HCT116 (cell line): ENCODE measurements at regions not wholly inside any gene's neighbourhood (a gene's known extent, or its start where the extent isn't known, plus 50 kb on each side); places are given as distances from the start of the nearest gene placed in this dataset.

Experiments used
- ATAC-seq: fragments of 200-7000 bp; cut with Tn5 transposase; 2 replicates; pipeline ENCODE4 v1.9.1; 2020; ENCODE audit warnings: mild to moderate bottlenecking, moderate library complexity
- BruUV-seq: library from RNA; stranded (reverse); fragments of 400-500 nt; replicated peaks from 2 replicates; lab custom pipeline; 2021; lab: Mats Ljungman, UMichigan
- CTCF ChIA-PET: fragments of 300-600 bp; sonication (Branson Sonifier 250); formaldehyde crosslinking; loops from one replicate; lab custom pipeline; 2021; ENCODE audit warnings: antibody characterized with exemption; lab: Charles Lee
- POLR2A ChIA-PET: fragments of 300-600, 350-600 bp; sonication (Branson Sonifier 250); formaldehyde crosslinking; loops from one replicate; lab custom pipeline; 2021; ENCODE audit warnings: antibody characterized with exemption; lab: Charles Lee
- RAD21 ChIA-PET, 2 experiments: fragments of 300-600 bp; sonication (Branson Sonifier 250); formaldehyde crosslinking; loops; one replicate each; lab custom pipeline; 2023; ENCODE audit warnings: low total read pairs in 2 of 2; ENCODE audit not compliant: uncharacterized antibody in 2 of 2, unreplicated experiment in 2 of 2, low non-redundant PET in 1 of 2; lab: Charles Lee
- DNase-seq: peaks from one replicate; pipeline ENCODE4 v3.0.0-alpha.2; 2010; ENCODE audit warnings: low read depth, low spot score
- H2AFZ ChIP-seq: fragments of 200-600 bp; shearing (Covaris generic), sonication (generic); 2 replicates; pipeline ENCODE4 v1.6.1; 2017; ENCODE audit warnings: low read depth, mixed run types, mixed read lengths, antibody characterized with exemption, low read length; ENCODE audit not compliant: poor library complexity, severe bottlenecking
- H3K27ac ChIP-seq: 2 replicates; pipeline ENCODE4 v1.5.1; 2012; ENCODE audit warnings: low read depth, low read length
- H3K27me3 ChIP-seq: fragments of 200-600 bp; sonication (generic); 2 replicates; pipeline ENCODE4 v1.6.1; 2016; ENCODE audit warnings: mixed run types, low read length, mixed read lengths; ENCODE audit not compliant: insufficient read depth
- H3K36me3 ChIP-seq, 2 experiments: fragments of 200-500 bp in 1 of 2; fragments of 200-600 bp in 1 of 2; sonication (Bioruptor generic) in 1 of 2; sonication (generic) in 1 of 2; 2 replicates each; pipeline versions ENCODE4 v1.5.1 to v1.6.1; 2014 to 2016; ENCODE audit warnings: low read length in 2 of 2, inconsistent platforms in 1 of 2, mixed read lengths in 1 of 2, mixed run types in 1 of 2; ENCODE audit not compliant: insufficient read depth in 2 of 2, control insufficient read depth in 1 of 2
- H3K4me1 ChIP-seq, 2 experiments: fragments of 200-600 bp in 1 of 2; sonication (generic) in 1 of 2; 2 replicates each; pipeline versions ENCODE4 v1.5.1 to v1.6.1; 2012 to 2017; ENCODE audit warnings: low read length in 2 of 2, inconsistent platforms in 1 of 2, mild to moderate bottlenecking in 1 of 2, mixed read lengths in 1 of 2, mixed run types in 1 of 2, moderate library complexity in 1 of 2; ENCODE audit not compliant: insufficient read depth in 2 of 2, control insufficient read depth in 1 of 2
- H3K4me2 ChIP-seq: fragments of 200-600 bp; sonication (generic); 2 replicates; pipeline ENCODE4 v1.6.1; 2017; ENCODE audit warnings: mixed run types, low read length, mixed read lengths
- H3K4me3 ChIP-seq, 2 experiments: fragments of 200-600 bp in 1 of 2; sonication (generic) in 1 of 2; replicated peaks in 1 of 2; 2 replicates each; pipeline ENCODE4 v1.5.1; 2011 to 2016; ENCODE audit warnings: low read length in 2 of 2, control low read depth in 1 of 2, low read depth in 1 of 2, mild to moderate bottlenecking in 1 of 2, mixed read lengths in 1 of 2, mixed run types in 1 of 2
- H3K79me2 ChIP-seq: fragments of 200-600 bp; sonication (generic); 2 replicates; pipeline ENCODE4 v1.6.1; 2017; ENCODE audit warnings: mild to moderate bottlenecking, mixed run types, low read length, moderate library complexity, mixed read lengths; ENCODE audit not compliant: insufficient read depth
- H3K9ac ChIP-seq: fragments of 200-600 bp; sonication (generic); 2 replicates; pipeline ENCODE4 v1.6.1; 2016; ENCODE audit warnings: low read length, mixed read lengths
- H3K9me2 ChIP-seq: fragments of 200-600 bp; sonication (generic), shearing (Covaris generic); 2 replicates; pipeline ENCODE4 v1.6.1; 2017; ENCODE audit warnings: mixed run types, mild to moderate bottlenecking, moderate library complexity; ENCODE audit not compliant: insufficient read depth
- H3K9me3 ChIP-seq, 2 experiments: fragments of 200-500 bp in 1 of 2; fragments of 200-600 bp in 1 of 2; sonication (Bioruptor generic) in 1 of 2; sonication (generic) in 1 of 2; 2 replicates each; pipeline ENCODE4 v1.6.1; 2014 to 2017; ENCODE audit warnings: low read length in 2 of 2, mixed read lengths in 2 of 2, inconsistent platforms in 1 of 2, low read depth in 1 of 2, mild to moderate bottlenecking in 1 of 2, mixed run types in 1 of 2, moderate library complexity in 1 of 2; ENCODE audit not compliant: control insufficient read depth in 1 of 2, insufficient read depth in 1 of 2
- H4K20me1 ChIP-seq: fragments of 200-600 bp; sonication (generic), shearing (Covaris generic); 2 replicates; pipeline ENCODE4 v1.6.1; 2017; ENCODE audit warnings: mixed run types, mild to moderate bottlenecking, moderate library complexity; ENCODE audit not compliant: insufficient read depth
- CBX3 ChIP-seq: IDR thresholded peaks from 2 replicates; pipeline ENCODE4 v1.6.1; 2012; ENCODE audit warnings: low read depth
- EGR1 ChIP-seq: IDR thresholded peaks from 2 replicates; pipeline ENCODE4 v1.6.1; 2012; ENCODE audit warnings: low read depth
- EZH2 ChIP-seq: fragments of 200-600 bp; sonication (generic); IDR thresholded peaks from 2 replicates; pipeline ENCODE4 v1.6.1; 2017; ENCODE audit warnings: antibody characterized with exemption, mixed run types
- FOSL1 ChIP-seq: IDR thresholded peaks from 2 replicates; pipeline ENCODE4 v1.6.1; 2012; ENCODE audit warnings: low read depth
- JUND ChIP-seq: IDR thresholded peaks from 2 replicates; pipeline ENCODE4 v1.6.1; 2012
- POLR2AphosphoS5 ChIP-seq: IDR thresholded peaks from 2 replicates; pipeline ENCODE4 v1.6.1; 2011; ENCODE audit warnings: mild to moderate bottlenecking, low read depth, low read length, moderate library complexity
- SP1 ChIP-seq: IDR thresholded peaks from 2 replicates; pipeline ENCODE4 v1.6.1; 2012; ENCODE audit warnings: low read depth
- SRF ChIP-seq: IDR thresholded peaks from 2 replicates; pipeline ENCODE4 v1.6.1; 2012; ENCODE audit warnings: low read depth
- TCF7L2 ChIP-seq: IDR thresholded peaks from 2 replicates; pipeline ENCODE4 v1.7.0; 2011; ENCODE audit warnings: borderline replicate concordance, inconsistent platforms; ENCODE audit not compliant: insufficient read depth, insufficient read length; ENCODE audit errors: extremely low read depth
- ZFX ChIP-seq: fragments of 450-650 bp; IDR thresholded peaks from 2 replicates; pipeline ENCODE4 v1.6.1; 2017
- intact Hi-C: fragments of 100-400 bp; cut with micrococcal nuclease; formaldehyde crosslinking; loops from 2 replicates; pipeline ENCODE4 v1.10.0; 2022
- TF ChIP-seq, protein P1 (sequence below): IDR thresholded peaks from 2 replicates; pipeline ENCODE4 v1.6.1; 2012; ENCODE audit warnings: low read depth
- TF ChIP-seq, protein P2 (sequence below): IDR thresholded peaks from 2 replicates; pipeline ENCODE4 v1.6.1; 2012
- TF ChIP-seq, protein P3 (sequence below): IDR thresholded peaks from 2 replicates; pipeline ENCODE4 v1.6.1; 2012

DNA sequence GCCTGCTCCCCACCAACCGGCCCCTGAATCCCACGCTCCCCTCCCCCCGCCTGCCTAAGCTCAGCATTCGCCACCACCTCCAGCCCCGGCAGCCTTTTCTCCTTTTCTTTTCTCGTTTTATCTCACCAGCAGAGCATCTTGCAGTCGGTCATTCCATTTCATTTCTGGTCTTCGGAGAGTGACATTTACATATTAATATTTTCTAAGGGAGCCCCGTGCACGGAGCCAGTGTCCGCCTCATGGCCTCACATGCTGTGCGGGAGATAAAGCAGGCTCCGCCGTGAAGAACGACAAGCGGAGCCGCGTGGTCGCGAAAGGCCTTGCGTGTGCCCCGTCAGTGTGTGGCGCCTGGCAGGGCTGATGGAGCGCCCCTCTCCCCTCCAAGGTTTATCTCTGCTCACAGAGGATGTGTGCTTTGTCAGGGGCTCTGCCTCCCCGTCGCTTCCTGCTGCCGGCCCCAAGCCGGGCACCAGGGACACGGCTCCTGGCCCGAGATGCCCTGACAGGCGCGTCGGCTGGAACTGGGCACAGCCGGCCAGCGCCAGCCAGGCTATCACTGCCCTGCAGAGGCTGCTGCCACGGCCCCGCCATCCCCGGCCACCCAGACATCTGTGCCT, 95.5 kb upstream of the GSE1 start:
- H2AFZ ChIP-seq, result no peak overlapping the region
- no peaks in the 10 kb centered on the region for H4K20me1 ChIP-seq
- no peak for DNase-seq
- CTCF ChIA-PET, result no interaction called here
- RAD21 ChIA-PET, result no interaction called here
- H3K79me2 ChIP-seq, result no peaks in the 10 kb centered on the region
- no peak overlapping the region for H3K4me3 ChIP-seq
- POLR2A ChIA-PET, result interaction anchor here (0.5 kb wide), 1 partner anchor 94 kb away, joined by 3 read pairs; no protein-coding TSS in a partner anchor
- TF ChIP-seq, protein P1, sequence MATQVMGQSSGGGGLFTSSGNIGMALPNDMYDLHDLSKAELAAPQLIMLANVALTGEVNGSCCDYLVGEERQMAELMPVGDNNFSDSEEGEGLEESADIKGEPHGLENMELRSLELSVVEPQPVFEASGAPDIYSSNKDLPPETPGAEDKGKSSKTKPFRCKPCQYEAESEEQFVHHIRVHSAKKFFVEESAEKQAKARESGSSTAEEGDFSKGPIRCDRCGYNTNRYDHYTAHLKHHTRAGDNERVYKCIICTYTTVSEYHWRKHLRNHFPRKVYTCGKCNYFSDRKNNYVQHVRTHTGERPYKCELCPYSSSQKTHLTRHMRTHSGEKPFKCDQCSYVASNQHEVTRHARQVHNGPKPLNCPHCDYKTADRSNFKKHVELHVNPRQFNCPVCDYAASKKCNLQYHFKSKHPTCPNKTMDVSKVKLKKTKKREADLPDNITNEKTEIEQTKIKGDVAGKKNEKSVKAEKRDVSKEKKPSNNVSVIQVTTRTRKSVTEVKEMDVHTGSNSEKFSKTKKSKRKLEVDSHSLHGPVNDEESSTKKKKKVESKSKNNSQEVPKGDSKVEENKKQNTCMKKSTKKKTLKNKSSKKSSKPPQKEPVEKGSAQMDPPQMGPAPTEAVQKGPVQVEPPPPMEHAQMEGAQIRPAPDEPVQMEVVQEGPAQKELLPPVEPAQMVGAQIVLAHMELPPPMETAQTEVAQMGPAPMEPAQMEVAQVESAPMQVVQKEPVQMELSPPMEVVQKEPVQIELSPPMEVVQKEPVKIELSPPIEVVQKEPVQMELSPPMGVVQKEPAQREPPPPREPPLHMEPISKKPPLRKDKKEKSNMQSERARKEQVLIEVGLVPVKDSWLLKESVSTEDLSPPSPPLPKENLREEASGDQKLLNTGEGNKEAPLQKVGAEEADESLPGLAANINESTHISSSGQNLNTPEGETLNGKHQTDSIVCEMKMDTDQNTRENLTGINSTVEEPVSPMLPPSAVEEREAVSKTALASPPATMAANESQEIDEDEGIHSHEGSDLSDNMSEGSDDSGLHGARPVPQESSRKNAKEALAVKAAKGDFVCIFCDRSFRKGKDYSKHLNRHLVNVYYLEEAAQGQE, result no peak
- TF ChIP-seq TCF7L2 (no peak), FOSL1 (no peak)
- TF ChIP-seq, all 23 proteins: peak for 0
- no peak overlapping the region for H3K9ac ChIP-seq
- H3K27me3 ChIP-seq, result no peaks in the 10 kb centered on the region
- no peak for ATAC-seq
- H3K4me2 ChIP-seq, result no peak overlapping the region
- peaks cover 57 to 67% of the 10 kb centered on the region in 2 experiments for H3K4me1 ChIP-seq
- no peaks in the 10 kb centered on the region for H3K9me3 ChIP-seq
- no peaks in the 10 kb centered on the region for H3K36me3 ChIP-seq
- H3K9me2 ChIP-seq, result no peaks in the 10 kb centered on the region
- no peak overlapping the region for H3K27ac ChIP-seq
- intact Hi-C loops, result no loop called here
- no TSS peak for BruUV-seq

DNA sequence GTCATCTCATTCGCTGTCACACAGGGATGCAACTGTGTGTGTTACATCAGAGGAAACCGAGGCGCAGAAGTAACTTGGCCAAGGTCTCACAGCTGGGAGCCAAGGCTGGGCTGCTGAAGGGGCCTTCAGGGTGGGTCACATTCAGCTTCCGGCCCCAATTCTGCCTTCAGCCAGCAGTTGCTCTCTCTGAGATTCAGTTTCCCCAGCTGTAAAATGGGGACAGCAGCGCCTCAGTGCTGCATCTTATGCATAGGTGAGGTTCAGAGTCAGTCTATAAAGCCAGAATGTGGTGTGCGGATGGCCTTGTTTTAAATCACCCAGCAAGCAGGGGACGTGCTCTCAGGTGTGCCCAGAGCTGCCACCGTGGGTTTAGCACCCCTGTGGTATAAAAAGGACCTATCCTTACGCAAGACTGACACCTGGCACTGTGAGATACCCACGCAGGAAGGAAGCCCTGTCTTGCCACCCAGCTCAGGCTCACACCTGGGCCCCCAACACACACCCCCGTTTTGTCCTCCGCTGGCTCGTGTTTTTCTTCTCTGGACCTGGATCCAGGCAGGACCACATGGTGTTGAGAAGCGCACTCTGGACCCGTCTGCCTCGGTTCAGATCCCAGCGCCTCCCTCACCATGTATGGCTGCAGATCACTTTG, 94.6 kb upstream of the GSE1 start:
- Histone ChIP-seq H4K20me1 (no peaks in the 10 kb centered on the region), H3K36me3 (no peaks in the 10 kb centered on the region), H3K79me2 (no peaks in the 10 kb centered on the region), H3K9ac (no peak overlapping the region), H3K4me3 (no peak overlapping the region), H3K4me1 (peaks cover 62 to 71% of the 10 kb centered on the region in 2 experiments), H3K9me3 (no peaks in the 10 kb centered on the region), H3K27ac (no peak overlapping the region), H2AFZ (no peak overlapping the region), H3K9me2 (no peaks in the 10 kb centered on the region), H3K4me2 (no peak overlapping the region), H3K27me3 (no peaks in the 10 kb centered on the region)
- no TSS peak for BruUV-seq
- intact Hi-C loops, result no loop called here
- DNase-seq (no peak), ATAC-seq (no peak)
- POLR2A ChIA-PET, result interaction anchor here (0.5 kb wide), 1 partner anchor 93 kb away, joined by 3 read pairs; no protein-coding TSS in a partner anchor
- RAD21 ChIA-PET, result no interaction called here
- CTCF ChIA-PET, result no interaction called here
- TF ChIP-seq CBX3 (no peak), SP1 (no peak), POLR2AphosphoS5 (no peak), SRF (no peak), EGR1 (no peak), JUND (no peak), ZFX (no peak), EZH2 (no peak)
- TF ChIP-seq, protein P2, sequence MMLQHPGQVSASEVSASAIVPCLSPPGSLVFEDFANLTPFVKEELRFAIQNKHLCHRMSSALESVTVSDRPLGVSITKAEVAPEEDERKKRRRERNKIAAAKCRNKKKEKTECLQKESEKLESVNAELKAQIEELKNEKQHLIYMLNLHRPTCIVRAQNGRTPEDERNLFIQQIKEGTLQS, result no peak
- TF ChIP-seq, protein P1, result no peak
- TF ChIP-seq, protein P3, sequence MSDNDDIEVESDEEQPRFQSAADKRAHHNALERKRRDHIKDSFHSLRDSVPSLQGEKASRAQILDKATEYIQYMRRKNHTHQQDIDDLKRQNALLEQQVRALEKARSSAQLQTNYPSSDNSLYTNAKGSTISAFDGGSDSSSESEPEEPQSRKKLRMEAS, result no peak
